ENCODE measurements at regions not wholly inside any gene's neighbourhood (a gene's known extent, or its start where the extent isn't known, plus 50 kb on each side); places are given as distances from the start of the nearest gene placed in this dataset.

DNA sequence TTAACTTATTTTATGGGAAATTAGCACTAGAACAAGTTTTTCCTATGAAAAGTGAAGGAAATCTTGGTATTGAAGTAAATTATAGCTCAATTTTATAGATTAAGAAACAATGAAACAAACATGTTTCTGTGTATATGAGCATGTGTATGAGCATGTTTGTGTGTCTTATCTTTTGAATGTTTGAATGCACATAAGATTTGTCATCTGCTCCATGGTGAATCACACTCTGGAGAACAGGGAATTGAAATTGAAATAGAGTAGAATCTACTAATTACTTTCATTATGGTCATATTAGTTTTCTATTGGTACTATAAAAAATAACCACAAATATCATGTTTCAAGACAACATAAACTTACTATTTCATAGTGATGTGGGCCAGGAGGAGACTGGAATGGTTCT is 646.6 kb downstream of the OTOL1 start:
- Mint-ChIP-seq H3K27ac (no peak overlapping the region), H3K4me3 (no peak overlapping the region), H3K36me3 (ENCODE audit: low read depth) (no peaks in the 10 kb centered on the region), H3K4me1 (ENCODE audit: low read depth) (no peaks in the 10 kb centered on the region), H3K9me3 (no peaks in the 10 kb centered on the region), H3K27me3 (ENCODE audit: low read depth) (no peaks in the 10 kb centered on the region)
- intact Hi-C loops (cut with micrococcal nuclease): no loop called here
- CTCF ChIA-PET: no interaction called here
- DNase-seq: no peak

- intact Hi-C loops (cut with micrococcal nuclease): no loop called here
- H3K27me3 Mint-ChIP-seq (ENCODE audit: low read depth): no peaks in the 10 kb centered on the region
- H3K36me3 Mint-ChIP-seq (ENCODE audit: low read depth): no peaks in the 10 kb centered on the region
- H3K9me3 Mint-ChIP-seq: no peaks in the 10 kb centered on the region
- H3K4me3 Mint-ChIP-seq: no peak overlapping the region
- no peak for DNase-seq
- no peak overlapping the region for H3K27ac Mint-ChIP-seq
- H3K4me1 Mint-ChIP-seq (ENCODE audit: low read depth): no peaks in the 10 kb centered on the region
- CTCF ChIA-PET: no interaction called here
Measured at GRCh38 chr3:162147996-162148395, 651.4 kb downstream of the OTOL1 start.

- H3K27ac Mint-ChIP-seq: no peak overlapping the region
- no peaks in the 10 kb centered on the region for H3K9me3 Mint-ChIP-seq
- DNase-seq: no peak
- intact Hi-C loops (cut with micrococcal nuclease): no loop called here
- H3K4me3 Mint-ChIP-seq: no peak overlapping the region
- no peaks in the 10 kb centered on the region for H3K4me1 Mint-ChIP-seq (ENCODE audit: low read depth)
- no peaks in the 10 kb centered on the region for H3K27me3 Mint-ChIP-seq (ENCODE audit: low read depth)
- CTCF ChIA-PET: no interaction called here
- H3K36me3 Mint-ChIP-seq (ENCODE audit: low read depth): no peaks in the 10 kb centered on the region
Measured at GRCh38 chr3:162150790-162151189, 654.2 kb downstream of the OTOL1 start.

GRCh38 chr3:162152636-162153035 is 656.0 kb downstream of the OTOL1 start:
- intact Hi-C loops (cut with micrococcal nuclease): no loop called here
- Mint-ChIP-seq H3K36me3 (ENCODE audit: low read depth) (no peaks in the 10 kb centered on the region), H3K27ac (no peak overlapping the region), H3K9me3 (peaks cover 2% of the 10 kb centered on the region), H3K4me1 (ENCODE audit: low read depth) (no peaks in the 10 kb centered on the region), H3K27me3 (ENCODE audit: low read depth) (no peaks in the 10 kb centered on the region), H3K4me3 (no peak overlapping the region)
- DNase-seq: no peak
- CTCF ChIA-PET: no interaction called here

DNA sequence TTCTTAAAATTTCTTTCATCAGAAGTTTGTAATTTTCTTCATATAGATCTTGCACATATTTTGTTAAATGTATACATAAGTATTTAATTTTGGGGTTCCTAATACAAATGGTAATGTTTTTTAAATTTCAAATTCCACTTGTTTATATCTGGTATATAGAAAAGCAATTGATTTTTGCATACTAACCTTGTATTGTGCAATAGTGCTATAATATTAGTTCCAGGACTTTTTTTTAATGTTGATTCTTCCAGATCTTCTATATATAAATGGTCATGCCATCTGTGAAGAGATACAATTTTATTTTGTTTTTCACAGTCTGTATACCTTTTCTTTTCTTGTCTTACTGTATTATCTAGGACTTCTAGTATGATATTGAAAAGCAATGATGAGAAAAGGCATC is 665.0 kb downstream of the OTOL1 start:
- Mint-ChIP-seq H3K4me3 (no peak overlapping the region), H3K9me3 (peaks cover 12% of the 10 kb centered on the region)

GRCh38 chr3:162165346-162165745 is 668.7 kb downstream of the OTOL1 start:
- H3K9me3 Mint-ChIP-seq: no peaks in the 10 kb centered on the region
- no peak overlapping the region for H3K27ac Mint-ChIP-seq
- DNase-seq: no peak
- no peaks in the 10 kb centered on the region for H3K27me3 Mint-ChIP-seq (ENCODE audit: low read depth)
- H3K4me1 Mint-ChIP-seq (ENCODE audit: low read depth): no peaks in the 10 kb centered on the region
- CTCF ChIA-PET: no interaction called here
- H3K4me3 Mint-ChIP-seq: no peak overlapping the region
- H3K36me3 Mint-ChIP-seq (ENCODE audit: low read depth): no peaks in the 10 kb centered on the region
- intact Hi-C loops (cut with micrococcal nuclease): no loop called here

More for the DNA sequence above, 665.0 kb downstream of the OTOL1 start:
- DNase-seq: no peak
- no peak overlapping the region for H3K27ac Mint-ChIP-seq
- H3K4me1 Mint-ChIP-seq (ENCODE audit: low read depth): no peaks in the 10 kb centered on the region
- no peaks in the 10 kb centered on the region for H3K27me3 Mint-ChIP-seq (ENCODE audit: low read depth)
- intact Hi-C loops (cut with micrococcal nuclease): no loop called here
- H3K36me3 Mint-ChIP-seq (ENCODE audit: low read depth): no peaks in the 10 kb centered on the region
- CTCF ChIA-PET: no interaction called here

DNA sequence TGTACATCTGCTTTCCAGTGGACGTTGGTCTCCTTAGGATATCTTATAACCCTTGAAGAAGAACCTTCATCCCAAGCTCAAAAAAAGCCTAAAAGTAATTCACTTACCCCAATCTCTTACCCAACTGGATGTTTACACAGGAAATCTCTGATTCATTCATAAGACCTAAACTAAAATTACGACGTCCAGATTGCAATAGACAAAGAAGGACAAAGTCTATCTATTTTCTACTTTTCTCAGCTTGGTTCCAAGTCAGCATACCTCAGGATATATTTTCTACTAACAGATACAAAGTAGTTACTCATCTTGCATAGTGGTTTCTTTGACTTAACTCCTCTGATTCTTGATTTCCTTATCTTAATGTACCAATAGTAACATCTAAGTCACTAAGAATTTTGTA is 669.9 kb downstream of the OTOL1 start:
- CTCF ChIA-PET: no interaction called here
- no peak for DNase-seq
- Mint-ChIP-seq H3K36me3 (ENCODE audit: low read depth) (no peaks in the 10 kb centered on the region), H3K4me3 (no peak overlapping the region), H3K9me3 (no peaks in the 10 kb centered on the region), H3K4me1 (ENCODE audit: low read depth) (no peaks in the 10 kb centered on the region), H3K27ac (no peak overlapping the region), H3K27me3 (ENCODE audit: low read depth) (no peaks in the 10 kb centered on the region)
- intact Hi-C loops (cut with micrococcal nuclease): no loop called here

- Mint-ChIP-seq H3K27ac (no peak overlapping the region), H3K4me3 (no peak overlapping the region), H3K4me1 (ENCODE audit: low read depth) (no peaks in the 10 kb centered on the region), H3K27me3 (ENCODE audit: low read depth) (no peaks in the 10 kb centered on the region), H3K36me3 (ENCODE audit: low read depth) (no peaks in the 10 kb centered on the region), H3K9me3 (peaks cover 4% of the 10 kb centered on the region)
- intact Hi-C loops (cut with micrococcal nuclease): no loop called here
- no peak for DNase-seq
- CTCF ChIA-PET: no interaction called here
Measured at GRCh38 chr3:162168715-162169114, 672.1 kb downstream of the OTOL1 start.

- no peaks in the 10 kb centered on the region for H3K4me1 Mint-ChIP-seq (ENCODE audit: low read depth)
- CTCF ChIA-PET: no interaction called here
- no peak for DNase-seq
- peaks cover 4% of the 10 kb centered on the region for H3K9me3 Mint-ChIP-seq
- H3K36me3 Mint-ChIP-seq (ENCODE audit: low read depth): no peaks in the 10 kb centered on the region
- H3K27me3 Mint-ChIP-seq (ENCODE audit: low read depth): no peaks in the 10 kb centered on the region
- H3K27ac Mint-ChIP-seq: no peak overlapping the region
- intact Hi-C loops (cut with micrococcal nuclease): no loop called here
- H3K4me3 Mint-ChIP-seq: no peak overlapping the region
Measured at GRCh38 chr3:162170581-162170980, 674.0 kb downstream of the OTOL1 start.

DNA sequence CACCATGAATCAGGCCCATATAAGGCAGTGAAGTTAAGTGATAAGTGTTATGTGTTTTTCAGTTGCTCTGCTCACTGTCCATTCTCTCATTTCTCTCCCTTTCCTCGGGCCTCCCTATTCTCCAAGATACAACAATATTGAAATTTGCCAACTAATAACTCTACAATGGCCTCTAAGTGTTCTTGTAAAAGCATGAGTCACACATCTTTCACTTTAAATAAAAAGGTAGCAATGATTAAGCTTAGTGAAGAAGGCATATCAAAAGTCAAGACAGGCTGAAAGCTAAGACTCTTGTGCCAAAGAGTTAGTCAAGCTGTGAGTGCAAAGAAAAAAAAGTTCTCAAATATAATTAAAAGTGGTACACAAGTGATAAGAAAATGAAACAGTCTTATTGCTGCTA is 675.4 kb downstream of the OTOL1 start:
- no peak for DNase-seq
- Mint-ChIP-seq H3K36me3 (ENCODE audit: low read depth) (no peaks in the 10 kb centered on the region), H3K4me1 (ENCODE audit: low read depth) (no peaks in the 10 kb centered on the region), H3K4me3 (no peak overlapping the region), H3K9me3 (peaks cover 4% of the 10 kb centered on the region), H3K27me3 (ENCODE audit: low read depth) (no peaks in the 10 kb centered on the region), H3K27ac (no peak overlapping the region)
- intact Hi-C loops (cut with micrococcal nuclease): no loop called here
- CTCF ChIA-PET: no interaction called here

- CTCF ChIA-PET: no interaction called here
Measured at GRCh38 chr3:162175145-162175544, 678.5 kb downstream of the OTOL1 start.

GRCh38 chr3:162175878-162176277 is 679.3 kb downstream of the OTOL1 start:
- no peak overlapping the region for H3K4me3 Mint-ChIP-seq
- no peaks in the 10 kb centered on the region for H3K36me3 Mint-ChIP-seq (ENCODE audit: low read depth)
- intact Hi-C loops (cut with micrococcal nuclease): no loop called here
- no peak overlapping the region for H3K27ac Mint-ChIP-seq
- peaks cover 7% of the 10 kb centered on the region for H3K9me3 Mint-ChIP-seq
- no peaks in the 10 kb centered on the region for H3K27me3 Mint-ChIP-seq (ENCODE audit: low read depth)
- no peak for DNase-seq
- no peaks in the 10 kb centered on the region for H3K4me1 Mint-ChIP-seq (ENCODE audit: low read depth)
- CTCF ChIA-PET: no interaction called here

More at GRCh38 chr3:162175145-162175544, 678.5 kb downstream of the OTOL1 start:
- peaks cover 7% of the 10 kb centered on the region for H3K9me3 Mint-ChIP-seq
- H3K36me3 Mint-ChIP-seq (ENCODE audit: low read depth): no peaks in the 10 kb centered on the region
- H3K27me3 Mint-ChIP-seq (ENCODE audit: low read depth): no peaks in the 10 kb centered on the region
- no peak overlapping the region for H3K27ac Mint-ChIP-seq
- no peak for DNase-seq
- H3K4me1 Mint-ChIP-seq (ENCODE audit: low read depth): no peaks in the 10 kb centered on the region
- intact Hi-C loops (cut with micrococcal nuclease): no loop called here
- no peak overlapping the region for H3K4me3 Mint-ChIP-seq

DNA sequence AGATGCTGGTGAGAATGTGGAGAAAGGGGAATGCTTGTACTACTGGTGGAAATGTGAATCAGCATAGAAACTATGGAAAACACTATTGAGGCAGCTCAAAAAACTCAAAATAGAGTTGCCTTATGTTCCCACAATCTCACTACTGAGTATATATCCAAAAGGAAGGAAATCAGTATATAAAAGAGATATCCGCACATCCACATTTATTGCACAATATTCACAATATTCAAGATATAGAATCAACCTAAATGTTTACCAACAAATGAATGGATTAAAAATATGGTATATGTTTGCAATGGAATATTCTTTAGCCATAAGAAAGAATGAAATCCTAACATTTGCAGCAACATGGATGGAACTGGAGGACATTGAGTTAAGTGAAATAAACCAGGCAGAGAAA is 686.8 kb downstream of the OTOL1 start:
- H3K4me3 Mint-ChIP-seq: no peak overlapping the region
- no peak for DNase-seq
- intact Hi-C loops (cut with micrococcal nuclease): no loop called here
- H3K4me1 Mint-ChIP-seq (ENCODE audit: low read depth): no peaks in the 10 kb centered on the region
- CTCF ChIA-PET: no interaction called here
- no peaks in the 10 kb centered on the region for H3K36me3 Mint-ChIP-seq (ENCODE audit: low read depth)
- no peak overlapping the region for H3K27ac Mint-ChIP-seq
- H3K27me3 Mint-ChIP-seq (ENCODE audit: low read depth): no peaks in the 10 kb centered on the region
- peaks cover 8% of the 10 kb centered on the region for H3K9me3 Mint-ChIP-seq

DNA sequence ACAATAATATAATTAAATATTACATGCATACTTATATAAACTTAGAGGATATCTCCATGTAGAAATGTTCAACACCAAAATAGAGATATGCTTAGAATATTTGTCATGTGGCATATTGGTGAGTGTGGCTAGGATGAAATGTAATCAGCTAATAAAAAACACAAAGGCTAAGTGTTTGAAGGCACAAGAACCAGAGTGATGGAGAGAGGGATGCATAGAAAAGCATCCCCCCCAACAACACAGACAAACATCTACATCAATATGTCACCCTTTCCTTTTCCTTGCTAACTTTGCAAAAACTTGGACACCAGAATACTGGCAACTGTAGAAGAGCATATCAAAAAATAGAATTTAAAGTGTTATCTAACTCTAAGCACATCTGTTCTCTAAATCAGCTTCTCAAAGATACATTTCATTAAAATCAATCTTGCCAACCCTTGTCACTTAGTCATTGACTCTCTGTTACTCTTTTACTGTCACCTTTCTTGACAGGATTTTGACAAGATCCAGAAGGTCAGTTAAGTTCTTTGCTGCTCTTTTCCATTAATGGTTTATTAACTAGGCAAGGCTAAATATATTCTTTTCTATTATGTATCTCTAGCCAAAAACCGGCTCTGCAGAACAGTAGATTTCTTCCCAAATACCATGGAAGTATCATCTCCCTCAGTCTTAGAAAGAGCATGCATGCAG is 695.9 kb downstream of the OTOL1 start:
- Mint-ChIP-seq H3K4me1 (ENCODE audit: low read depth) (no peaks in the 10 kb centered on the region), H3K4me3 (no peak overlapping the region), H3K27me3 (ENCODE audit: low read depth) (no peaks in the 10 kb centered on the region), H3K9me3 (peaks cover 6% of the 10 kb centered on the region), H3K27ac (no peak overlapping the region), H3K36me3 (ENCODE audit: low read depth) (no peaks in the 10 kb centered on the region)
- CTCF ChIA-PET: no interaction called here
- DNase-seq: no peak
- intact Hi-C loops (cut with micrococcal nuclease): no loop called here
